K562 (cell line): ENCODE measurements at regions not wholly inside any gene's neighbourhood (a gene's known extent, or its start where the extent isn't known, plus 50 kb on each side); places are given as distances from the start of the nearest gene placed in this dataset.

ENCODE experiments used
- CREB1 ChIP-seq, 2 experiments: sonication (generic) in 1 of 2; formaldehyde crosslinking in 1 of 2; IDR thresholded peaks; 2 replicates each; pipeline versions ENCODE4 v1.6.1 to v1.8.0; 2012 to 2022; ENCODE audit warnings: inconsistent platforms in 1 of 2, mild to moderate bottlenecking in 1 of 2, missing genetic modification reagents in 1 of 2, moderate library complexity in 1 of 2
- POLR2A ChIP-seq: fragments of 450-650 bp; conservative IDR thresholded peaks from 2 replicates; pipeline ENCODE4 v1.6.1; 2016
- SMARCB1 ChIP-seq: IDR thresholded peaks from 2 replicates; pipeline ENCODE4 v1.6.1; 2011; ENCODE audit warnings: improper control_type of control experiment, low read depth; ENCODE audit not compliant: insufficient read length
- TAF1 ChIP-seq: IDR thresholded peaks from 2 replicates; pipeline ENCODE4 v1.6.1; 2011; ENCODE audit warnings: mild to moderate bottlenecking, low read length, moderate library complexity; ENCODE audit not compliant: insufficient read depth, control insufficient read depth, severe bottlenecking; ENCODE audit errors: extremely low read depth

GRCh38 chr4:186875476-186875875 is 151.8 kb upstream of the FAT1 start:
- TF ChIP-seq POLR2A (no peak), CREB1 (IDR thresholded peaks at IDR 0.05) (no peak), CREB1 (CRISPR knock-in tag; IDR thresholded peaks at IDR 0.05) (no peak), TAF1 (no peak), SMARCB1 (no peak)
